MV-4-11 (cell line): ENCODE measurements at regions not wholly inside any gene's neighbourhood (a gene's known extent, or its start where the extent isn't known, plus 50 kb on each side); places are given as distances from the start of the nearest gene placed in this dataset.
A peak's percentile ranks its signal among the peaks of the same experiment; 100 is the strongest.

Experiments
- DNase-seq: peaks from one replicate; lab custom pipeline; 2025; lab: John Stamatoyannopoulos, UW

- no peak for DNase-seq
These were observed 214.2 kb downstream of the RBFOX3 start for GRCh38 chr17:79396696-79397095.

- DNase-seq = no peak
These were observed 215.3 kb downstream of the RBFOX3 start for GRCh38 chr17:79395545-79395944.

- no peak for DNase-seq
These were observed 215.8 kb downstream of the RBFOX3 start for GRCh38 chr17:79395066-79395465.

GRCh38 chr17:79393358-79394052 is 217.3 kb downstream of the RBFOX3 start:
- peak; percentile 29 for DNase-seq

- no peak for DNase-seq
These were observed 218.3 kb downstream of the RBFOX3 start for GRCh38 chr17:79392598-79392997.

GRCh38 chr17:79391376-79392233 is 219.2 kb downstream of the RBFOX3 start:
- peak; percentile 23 for DNase-seq

GRCh38 chr17:79389896-79390295 is 221.0 kb downstream of the RBFOX3 start:
- DNase-seq = no peak

- peak; percentile 1 for DNase-seq
These were observed 222.1 kb downstream of the RBFOX3 start for GRCh38 chr17:79388556-79389295.

- DNase-seq = no peak
These were observed 223.1 kb downstream of the RBFOX3 start for GRCh38 chr17:79387783-79388182.

GRCh38 chr17:79385962-79386563 is 224.8 kb downstream of the RBFOX3 start:
- no peak for DNase-seq

GRCh38 chr17:79382313-79382712 is 228.5 kb downstream of the RBFOX3 start:
- no peak for DNase-seq

- DNase-seq = no peak
These were observed 231.0 kb downstream of the RBFOX3 start for GRCh38 chr17:79379700-79380445.

- DNase-seq = no peak
These were observed 233.5 kb downstream of the RBFOX3 start for GRCh38 chr17:79377230-79377786.

- DNase-seq = no peak
These were observed 236.0 kb downstream of the RBFOX3 start for GRCh38 chr17:79374807-79375206.

GRCh38 chr17:79374087-79374689 is 236.7 kb downstream of the RBFOX3 start:
- DNase-seq = no peak

GRCh38 chr17:79372470-79373238 is 238.2 kb downstream of the RBFOX3 start:
- DNase-seq = no peak

- no peak for DNase-seq
These were observed 238.9 kb downstream of the RBFOX3 start for GRCh38 chr17:79371984-79372383.

- no peak for DNase-seq
These were observed 240.3 kb downstream of the RBFOX3 start for GRCh38 chr17:79370594-79370993.

- DNase-seq = no peak
These were observed 240.7 kb downstream of the RBFOX3 start for GRCh38 chr17:79370126-79370525.

GRCh38 chr17:79369532-79369931 is 241.3 kb downstream of the RBFOX3 start:
- no peak for DNase-seq
